Spleen (tissue), 7 donors: ENCODE measurements at regions not wholly inside any gene's neighbourhood (a gene's known extent, or its start where the extent isn't known, plus 50 kb on each side); places are given as distances from the start of the nearest gene placed in this dataset.
"Not testable (repeated sequence)": the region's sequence is repeated elsewhere in the genome, so short reads cannot be mapped to it uniquely, and the experiment has no call there.

Experiments used
- POLR2A ChIP-seq, 3 donors: fragments of 450-650 bp; IDR thresholded peaks; one replicate each; pipeline ENCODE4 v1.5.1; 2017; ENCODE audit warnings: antibody characterized with exemption in 3 of 3, mild to moderate bottlenecking in 1 of 3
- POLR2AphosphoS5 ChIP-seq, 3 donors: sonication (generic); formaldehyde crosslinking; IDR thresholded peaks; one replicate each; pipeline ENCODE4 v1.5.1; 2017; ENCODE audit warnings: antibody characterized with exemption in 3 of 3
- TF ChIP-seq, protein P1 (sequence below), 11 experiments: fragments of 200-600 bp in 7 of 11; fragments of 450-650 bp in 4 of 11; sonication (generic) in 4 of 11; IDR thresholded peaks in 8 of 11; conservative IDR thresholded peaks in 3 of 11; 1 replicate in 7 of 11; 2 replicates in 4 of 11; pipeline versions ENCODE4 v1.4.0 to v1.8.0; 2016 to 2021; ENCODE audit warnings: antibody characterized with exemption in 11 of 11, inconsistent platforms in 4 of 11, mild to moderate bottlenecking in 1 of 11
- donor health status: DM: no; HTN: no; CAD: no; lungs with moderate emphysema.
- donor health status: DM: no; HTN: no; CAD: no.
- donor health status: DM: no; HTN: no; CAD: no.

DNA sequence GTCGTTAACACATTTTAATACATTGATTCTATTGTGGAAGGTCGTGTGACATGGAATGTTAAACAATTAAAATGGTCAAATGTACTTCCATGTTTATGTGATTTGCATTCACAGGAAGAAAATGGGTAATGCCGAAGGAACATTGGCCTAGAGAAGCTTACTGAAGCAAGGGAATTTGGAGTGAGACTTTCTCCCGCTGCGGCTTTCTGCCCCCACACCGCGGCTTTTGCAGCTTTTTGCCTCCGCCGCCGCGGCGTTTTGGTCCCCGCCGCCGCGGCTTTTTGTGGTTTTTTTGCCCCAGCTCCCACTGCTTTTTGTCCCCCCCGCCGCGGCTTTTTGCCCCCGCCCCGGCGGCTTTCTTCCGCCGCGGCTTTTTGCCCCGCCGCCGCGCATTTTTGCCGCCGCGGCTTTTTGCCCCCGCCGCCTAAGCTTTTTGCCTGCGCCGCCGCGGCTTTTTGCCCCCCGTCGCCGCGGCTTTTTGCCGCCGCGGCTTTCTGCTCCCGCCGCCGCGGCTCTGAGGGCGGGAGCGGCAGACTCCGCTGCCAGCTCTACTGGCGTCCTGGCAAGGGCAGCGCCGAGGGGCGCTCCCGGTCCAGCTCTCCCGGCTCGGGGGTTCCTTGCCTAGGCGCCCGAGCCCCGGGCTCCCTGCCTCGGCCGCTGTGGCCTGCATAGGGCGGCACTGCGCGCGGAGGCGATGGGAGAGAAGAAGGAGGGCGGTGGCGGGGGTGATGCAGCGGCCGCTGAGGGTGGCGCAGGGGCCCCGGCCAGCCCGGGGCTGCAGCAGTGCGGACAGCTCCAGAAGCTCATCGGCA, 225.5 kb upstream of the VKORC1L1 start:
- TF ChIP-seq, protein P1, sequence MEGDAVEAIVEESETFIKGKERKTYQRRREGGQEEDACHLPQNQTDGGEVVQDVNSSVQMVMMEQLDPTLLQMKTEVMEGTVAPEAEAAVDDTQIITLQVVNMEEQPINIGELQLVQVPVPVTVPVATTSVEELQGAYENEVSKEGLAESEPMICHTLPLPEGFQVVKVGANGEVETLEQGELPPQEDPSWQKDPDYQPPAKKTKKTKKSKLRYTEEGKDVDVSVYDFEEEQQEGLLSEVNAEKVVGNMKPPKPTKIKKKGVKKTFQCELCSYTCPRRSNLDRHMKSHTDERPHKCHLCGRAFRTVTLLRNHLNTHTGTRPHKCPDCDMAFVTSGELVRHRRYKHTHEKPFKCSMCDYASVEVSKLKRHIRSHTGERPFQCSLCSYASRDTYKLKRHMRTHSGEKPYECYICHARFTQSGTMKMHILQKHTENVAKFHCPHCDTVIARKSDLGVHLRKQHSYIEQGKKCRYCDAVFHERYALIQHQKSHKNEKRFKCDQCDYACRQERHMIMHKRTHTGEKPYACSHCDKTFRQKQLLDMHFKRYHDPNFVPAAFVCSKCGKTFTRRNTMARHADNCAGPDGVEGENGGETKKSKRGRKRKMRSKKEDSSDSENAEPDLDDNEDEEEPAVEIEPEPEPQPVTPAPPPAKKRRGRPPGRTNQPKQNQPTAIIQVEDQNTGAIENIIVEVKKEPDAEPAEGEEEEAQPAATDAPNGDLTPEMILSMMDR (IDR thresholded peaks at IDR 0.05 in 8 of 11, conservative IDR thresholded peaks at IDR 0.05 in 3 of 11), result not testable (repeated sequence)
- not testable (repeated sequence) for TF ChIP-seq POLR2AphosphoS5, POLR2A (IDR thresholded peaks at IDR 0.05)
